GM23338 (cell line): ENCODE measurements at regions not wholly inside any gene's neighbourhood (a gene's known extent, or its start where the extent isn't known, plus 50 kb on each side); places are given as distances from the start of the nearest gene placed in this dataset.

Experiments used
- ATAC-seq: fragments of 200-7000 bp; cut with Tn5 transposase; 3 replicates; pipeline ENCODE4 v1.9.1; 2020
- DNase-seq: peaks from one replicate; pipeline ENCODE4 v3.0.0-alpha.2; 2015; ENCODE audit warnings: low spot score
- H2AFZ ChIP-seq: fragments of 200-600 bp; sonication (generic); 2 replicates; pipeline ENCODE4 v1.8.0; 2016; ENCODE audit warnings: antibody characterized with exemption, mild to moderate bottlenecking, moderate library complexity
- H3F3A ChIP-seq: fragments of 200-600 bp; sonication (generic); replicated peaks from 2 replicates; pipeline ENCODE4 v1.8.0; 2017; ENCODE audit warnings: antibody characterized with exemption, mixed run types, low read depth
- H3K27ac ChIP-seq: fragments of 200-600 bp; sonication (generic); 2 replicates; pipeline ENCODE4 v1.6.1; 2016; ENCODE audit warnings: low read depth
- H3K27me3 ChIP-seq: fragments of 200-600 bp; sonication (generic); 2 replicates; pipeline ENCODE4 v1.8.0; 2016; ENCODE audit warnings: mild to moderate bottlenecking, mixed run types, moderate library complexity; ENCODE audit not compliant: insufficient read depth
- H3K36me3 ChIP-seq: fragments of 200-600 bp; sonication (generic); 2 replicates; pipeline ENCODE4 v1.8.0; 2016; ENCODE audit warnings: mild to moderate bottlenecking; ENCODE audit not compliant: insufficient read depth
- H3K4me1 ChIP-seq: fragments of 200-600 bp; sonication (generic); 2 replicates; pipeline ENCODE4 v1.8.0; 2016; ENCODE audit warnings: mild to moderate bottlenecking, moderate library complexity; ENCODE audit not compliant: insufficient read depth
- H3K4me2 ChIP-seq: fragments of 200-600 bp; sonication (generic); 2 replicates; pipeline ENCODE4 v1.7.1; 2017; ENCODE audit warnings: mixed run types
- H3K4me3 ChIP-seq: fragments of 200-600 bp; sonication (generic); 2 replicates; pipeline ENCODE4 v1.6.1; 2016; ENCODE audit warnings: mixed run types
- H3K79me2 ChIP-seq: fragments of 200-600 bp; sonication (generic); replicated peaks from 2 replicates; pipeline ENCODE4 v1.8.0; 2017; ENCODE audit warnings: mild to moderate bottlenecking; ENCODE audit not compliant: insufficient read depth
- H3K9me2 ChIP-seq: fragments of 200-600 bp; sonication (generic); 2 replicates; pipeline ENCODE4 v1.8.0; 2017; ENCODE audit not compliant: insufficient read depth
- H4K20me1 ChIP-seq: fragments of 200-600 bp; sonication (generic); replicated peaks from 2 replicates; pipeline ENCODE4 v1.8.0; 2017; ENCODE audit warnings: mild to moderate bottlenecking; ENCODE audit not compliant: insufficient read depth
- H3K27ac Mint-ChIP-seq: 2 replicates; pipeline ENCODE4 v1.8.0; 2020; ENCODE audit warnings: inconsistent platforms, mild to moderate bottlenecking, moderate library complexity, mixed read lengths
- H3K27me3 Mint-ChIP-seq: 3 replicates; pipeline ENCODE4 v1.8.0; 2022; ENCODE audit warnings: low read depth, mild to moderate bottlenecking, moderate library complexity, mixed read lengths, inconsistent platforms; ENCODE audit not compliant: insufficient read depth, poor library complexity
- H3K36me3 Mint-ChIP-seq: 3 replicates; pipeline ENCODE4 v1.8.0; 2021; ENCODE audit warnings: low read depth, mild to moderate bottlenecking, inconsistent platforms, moderate library complexity, mixed read lengths
- H3K4me1 Mint-ChIP-seq: 3 replicates; pipeline ENCODE4 v1.8.0; 2020; ENCODE audit warnings: mild to moderate bottlenecking, inconsistent platforms, mixed read lengths
- H3K4me3 Mint-ChIP-seq: 3 replicates; pipeline ENCODE4 v1.8.0; 2021; ENCODE audit warnings: moderate library complexity, mild to moderate bottlenecking, inconsistent platforms, mixed read lengths
- H3K9me3 Mint-ChIP-seq: 3 replicates; pipeline ENCODE4 v1.8.0; 2020; ENCODE audit warnings: moderate library complexity, mild to moderate bottlenecking, inconsistent platforms, mixed read lengths
- CREB1 ChIP-seq: fragments of 250-450 bp; sonication (Bioruptor Pico); IDR thresholded peaks from 2 replicates; pipeline ENCODE4 v1.5.0; 2020; ENCODE audit warnings: low read depth, mild to moderate bottlenecking, moderate library complexity
- EZH2 ChIP-seq: fragments of 200-600 bp; sonication (generic); IDR thresholded peaks from one replicate; pipeline ENCODE4 v1.8.0; 2017; ENCODE audit warnings: antibody characterized with exemption, mild to moderate bottlenecking, low read depth; ENCODE audit not compliant: unreplicated experiment
- EZH2phosphoT487 ChIP-seq: fragments of 200-600 bp; sonication (generic); IDR thresholded peaks from one replicate; pipeline ENCODE4 v1.8.1; 2018; ENCODE audit warnings: antibody characterized with exemption; ENCODE audit not compliant: unreplicated experiment
- JUNB ChIP-seq: IDR thresholded peaks from one replicate; pipeline ENCODE4 v1.6.1; 2016; ENCODE audit warnings: antibody characterized with exemption; ENCODE audit not compliant: unreplicated experiment
- NANOG ChIP-seq: IDR thresholded peaks from 2 replicates; pipeline ENCODE4 v1.6.1; 2016; ENCODE audit warnings: antibody characterized with exemption, borderline replicate concordance
- POLR2AphosphoS5 ChIP-seq: IDR thresholded peaks from 2 replicates; pipeline ENCODE4 v1.6.1; 2016; ENCODE audit warnings: antibody characterized with exemption, low read depth
- STAT1 ChIP-seq: IDR thresholded peaks from one replicate; pipeline ENCODE4 v1.6.1; 2016; ENCODE audit warnings: antibody characterized with exemption; ENCODE audit not compliant: unreplicated experiment
- ZNF114 ChIP-seq: fragments of 250-450 bp; sonication (Bioruptor Pico); IDR thresholded peaks from 2 replicates; pipeline ENCODE4 v1.5.0; 2020; ENCODE audit warnings: mild to moderate bottlenecking, moderate library complexity
- ZNF331 ChIP-seq: fragments of 250-450 bp; sonication (Bioruptor Pico); IDR thresholded peaks from 2 replicates; pipeline ENCODE4 v1.5.0; 2020; ENCODE audit warnings: low read depth, mild to moderate bottlenecking, moderate library complexity
- ZNF462 ChIP-seq: fragments of 250-450 bp; sonication (Bioruptor Pico); IDR thresholded peaks from 2 replicates; pipeline ENCODE4 v1.5.0; 2020; ENCODE audit warnings: mild to moderate bottlenecking, moderate library complexity
- TF ChIP-seq, protein P1 (sequence below): IDR thresholded peaks from one replicate; pipeline ENCODE4 v1.6.1; 2018; ENCODE audit warnings: antibody characterized with exemption; ENCODE audit not compliant: unreplicated experiment
- TF ChIP-seq, protein P2 (sequence below): IDR thresholded peaks from 2 replicates; pipeline ENCODE4 v1.6.1; 2016; ENCODE audit warnings: antibody characterized with exemption
- TF ChIP-seq, protein P3 (sequence below), 2 experiments: fragments of 200-600 bp in 1 of 2; sonication (generic) in 1 of 2; conservative IDR thresholded peaks; 2 replicates each; pipeline versions ENCODE4 v1.5.1 to v1.6.1; 2016 to 2017; ENCODE audit warnings: antibody characterized with exemption in 2 of 2, low read depth in 2 of 2, mild to moderate bottlenecking in 2 of 2, moderate library complexity in 1 of 2

- Histone ChIP-seq H3K4me1 (no peaks in the 10 kb centered on the region), H2AFZ (no peak overlapping the region), H3K36me3 (no peaks in the 10 kb centered on the region), H3F3A (no peaks in the 10 kb centered on the region), H3K27me3 (no peaks in the 10 kb centered on the region), H4K20me1 (no peaks in the 10 kb centered on the region), H3K9me2 (0 out of 2 replicates have a peak, but pooled peaks cover 2% of the 10 kb centered on the region), H3K4me3 (no peak overlapping the region), H3K4me2 (no peak overlapping the region), H3K27ac (no peak overlapping the region), H3K79me2 (no peaks in the 10 kb centered on the region)
- peaks cover 17% of the 10 kb centered on the region for H3K4me1 Mint-ChIP-seq
- peaks cover 10% of the 10 kb centered on the region for H3K36me3 Mint-ChIP-seq
- no peak overlapping the region for H3K27ac Mint-ChIP-seq
- ATAC-seq (no peak), DNase-seq (no peak)
- peaks cover 16% of the 10 kb centered on the region for H3K9me3 Mint-ChIP-seq
- no peak overlapping the region for H3K4me3 Mint-ChIP-seq
- TF ChIP-seq, protein P1, sequence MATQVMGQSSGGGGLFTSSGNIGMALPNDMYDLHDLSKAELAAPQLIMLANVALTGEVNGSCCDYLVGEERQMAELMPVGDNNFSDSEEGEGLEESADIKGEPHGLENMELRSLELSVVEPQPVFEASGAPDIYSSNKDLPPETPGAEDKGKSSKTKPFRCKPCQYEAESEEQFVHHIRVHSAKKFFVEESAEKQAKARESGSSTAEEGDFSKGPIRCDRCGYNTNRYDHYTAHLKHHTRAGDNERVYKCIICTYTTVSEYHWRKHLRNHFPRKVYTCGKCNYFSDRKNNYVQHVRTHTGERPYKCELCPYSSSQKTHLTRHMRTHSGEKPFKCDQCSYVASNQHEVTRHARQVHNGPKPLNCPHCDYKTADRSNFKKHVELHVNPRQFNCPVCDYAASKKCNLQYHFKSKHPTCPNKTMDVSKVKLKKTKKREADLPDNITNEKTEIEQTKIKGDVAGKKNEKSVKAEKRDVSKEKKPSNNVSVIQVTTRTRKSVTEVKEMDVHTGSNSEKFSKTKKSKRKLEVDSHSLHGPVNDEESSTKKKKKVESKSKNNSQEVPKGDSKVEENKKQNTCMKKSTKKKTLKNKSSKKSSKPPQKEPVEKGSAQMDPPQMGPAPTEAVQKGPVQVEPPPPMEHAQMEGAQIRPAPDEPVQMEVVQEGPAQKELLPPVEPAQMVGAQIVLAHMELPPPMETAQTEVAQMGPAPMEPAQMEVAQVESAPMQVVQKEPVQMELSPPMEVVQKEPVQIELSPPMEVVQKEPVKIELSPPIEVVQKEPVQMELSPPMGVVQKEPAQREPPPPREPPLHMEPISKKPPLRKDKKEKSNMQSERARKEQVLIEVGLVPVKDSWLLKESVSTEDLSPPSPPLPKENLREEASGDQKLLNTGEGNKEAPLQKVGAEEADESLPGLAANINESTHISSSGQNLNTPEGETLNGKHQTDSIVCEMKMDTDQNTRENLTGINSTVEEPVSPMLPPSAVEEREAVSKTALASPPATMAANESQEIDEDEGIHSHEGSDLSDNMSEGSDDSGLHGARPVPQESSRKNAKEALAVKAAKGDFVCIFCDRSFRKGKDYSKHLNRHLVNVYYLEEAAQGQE: no peak
- TF ChIP-seq EZH2phosphoT487 (no peak), JUNB (no peak), EZH2 (no peak), POLR2AphosphoS5 (no peak), NANOG (no peak), ZNF114 (CRISPR knock-in tag) (no peak), ZNF462 (no peak), CREB1 (CRISPR knock-in tag) (no peak), STAT1 (no peak), ZNF331 (no peak)
- TF ChIP-seq, protein P2, sequence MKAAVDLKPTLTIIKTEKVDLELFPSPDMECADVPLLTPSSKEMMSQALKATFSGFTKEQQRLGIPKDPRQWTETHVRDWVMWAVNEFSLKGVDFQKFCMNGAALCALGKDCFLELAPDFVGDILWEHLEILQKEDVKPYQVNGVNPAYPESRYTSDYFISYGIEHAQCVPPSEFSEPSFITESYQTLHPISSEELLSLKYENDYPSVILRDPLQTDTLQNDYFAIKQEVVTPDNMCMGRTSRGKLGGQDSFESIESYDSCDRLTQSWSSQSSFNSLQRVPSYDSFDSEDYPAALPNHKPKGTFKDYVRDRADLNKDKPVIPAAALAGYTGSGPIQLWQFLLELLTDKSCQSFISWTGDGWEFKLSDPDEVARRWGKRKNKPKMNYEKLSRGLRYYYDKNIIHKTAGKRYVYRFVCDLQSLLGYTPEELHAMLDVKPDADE: no peak
- TF ChIP-seq, protein P3, sequence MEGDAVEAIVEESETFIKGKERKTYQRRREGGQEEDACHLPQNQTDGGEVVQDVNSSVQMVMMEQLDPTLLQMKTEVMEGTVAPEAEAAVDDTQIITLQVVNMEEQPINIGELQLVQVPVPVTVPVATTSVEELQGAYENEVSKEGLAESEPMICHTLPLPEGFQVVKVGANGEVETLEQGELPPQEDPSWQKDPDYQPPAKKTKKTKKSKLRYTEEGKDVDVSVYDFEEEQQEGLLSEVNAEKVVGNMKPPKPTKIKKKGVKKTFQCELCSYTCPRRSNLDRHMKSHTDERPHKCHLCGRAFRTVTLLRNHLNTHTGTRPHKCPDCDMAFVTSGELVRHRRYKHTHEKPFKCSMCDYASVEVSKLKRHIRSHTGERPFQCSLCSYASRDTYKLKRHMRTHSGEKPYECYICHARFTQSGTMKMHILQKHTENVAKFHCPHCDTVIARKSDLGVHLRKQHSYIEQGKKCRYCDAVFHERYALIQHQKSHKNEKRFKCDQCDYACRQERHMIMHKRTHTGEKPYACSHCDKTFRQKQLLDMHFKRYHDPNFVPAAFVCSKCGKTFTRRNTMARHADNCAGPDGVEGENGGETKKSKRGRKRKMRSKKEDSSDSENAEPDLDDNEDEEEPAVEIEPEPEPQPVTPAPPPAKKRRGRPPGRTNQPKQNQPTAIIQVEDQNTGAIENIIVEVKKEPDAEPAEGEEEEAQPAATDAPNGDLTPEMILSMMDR (conservative IDR thresholded peaks at IDR 0.05; ENCODE audit: low read depth in 2 of 2): no peak
- no peaks in the 10 kb centered on the region for H3K27me3 Mint-ChIP-seq
Observed at GRCh38 chr11:88435415-88435814, 97.9 kb upstream of the CTSC start.
